ENCODE measurements at regions not wholly inside any gene's neighbourhood (a gene's known extent, or its start where the extent isn't known, plus 50 kb on each side); places are given as distances from the start of the nearest gene placed in this dataset.

DNA sequence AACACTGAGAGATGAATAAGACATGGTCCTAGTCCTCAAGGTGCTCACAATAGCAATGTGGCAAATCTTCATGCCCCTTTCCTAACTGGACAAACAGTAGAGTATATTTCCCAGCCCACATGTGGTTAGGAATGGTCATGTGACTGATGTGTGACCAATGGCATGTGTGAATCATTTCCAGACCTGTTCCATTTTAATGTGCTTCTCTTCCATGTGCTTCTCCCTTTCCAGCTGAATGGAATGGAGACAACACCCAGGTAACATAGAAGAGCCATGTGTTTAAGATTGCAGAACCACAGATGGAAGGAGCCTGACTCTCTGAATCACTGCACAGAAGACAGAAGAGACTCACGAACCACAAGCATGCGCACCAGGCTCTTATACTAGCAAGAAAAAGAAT lies 409.9 kb upstream of the NFIA start:
- ATAC-seq (ENCODE audit: low read depth in 2 of 2) (no peak), DNase-seq (no peak)
- no peaks in the 10 kb centered on the region for H3K36me3 ChIP-seq (ENCODE audit: control insufficient read depth, insufficient read depth, low read length)
- Mint-ChIP-seq H3K27me3 (no peaks in the 10 kb centered on the region), H3K27ac (no peak overlapping the region), H3K36me3 (no peaks in the 10 kb centered on the region), H3K4me1 (no peaks in the 10 kb centered on the region), H3K4me3 (no peak overlapping the region), H3K9me3 (peaks cover 0 to 7% (median 3%) of the 10 kb centered on the region in 7 donors)
- H3K27ac ChIP-seq (ENCODE audit: insufficient read depth, low read length, poor library complexity, severe bottlenecking), result no peak overlapping the region
- H3K4me1 ChIP-seq (ENCODE audit: control insufficient read depth, insufficient read depth, low read length, poor library complexity, severe bottlenecking), result no peaks in the 10 kb centered on the region
- H3K4me3 ChIP-seq (ENCODE audit: low read depth, low read length), result no peak overlapping the region
- H3K9me3 ChIP-seq (ENCODE audit: control insufficient read depth in 2 of 2, low read length in 2 of 2), result no peaks in the 10 kb centered on the region
- H3K27me3 ChIP-seq (ENCODE audit: control insufficient read depth, insufficient read depth, low read length), result no peaks in the 10 kb centered on the region

DNA sequence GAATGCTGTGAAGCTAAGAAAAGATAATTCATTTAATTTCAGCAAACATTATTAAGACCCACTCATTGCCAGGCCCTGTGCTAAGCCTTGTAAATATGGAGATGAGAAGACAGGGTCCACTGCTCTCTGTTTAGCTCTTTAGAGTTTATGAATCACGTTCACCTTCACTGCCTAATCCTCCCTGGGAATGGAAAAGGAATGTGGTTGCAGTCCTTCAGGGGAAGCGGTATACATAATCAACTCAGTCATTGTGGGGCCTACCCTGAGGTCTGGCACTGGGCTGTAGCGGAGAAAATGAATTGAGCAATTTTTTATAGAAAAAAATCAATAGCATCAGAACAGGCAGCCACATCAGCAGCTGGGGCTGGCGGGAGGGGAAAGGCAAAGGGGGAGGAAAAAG lies 412.1 kb upstream of the NFIA start:
- no peak overlapping the region for H3K4me3 ChIP-seq (ENCODE audit: low read depth, low read length)
- H3K4me3 Mint-ChIP-seq, result no peak overlapping the region
- no peaks in the 10 kb centered on the region for H3K27me3 ChIP-seq (ENCODE audit: control insufficient read depth, insufficient read depth, low read length)
- H3K9me3 Mint-ChIP-seq, result peaks cover 0 to 8% (median 2%) of the 10 kb centered on the region in 7 donors
- no peaks in the 10 kb centered on the region for H3K27me3 Mint-ChIP-seq
- no peaks in the 10 kb centered on the region for H3K4me1 ChIP-seq (ENCODE audit: control insufficient read depth, insufficient read depth, low read length, poor library complexity, severe bottlenecking)
- no peaks in the 10 kb centered on the region for H3K36me3 Mint-ChIP-seq
- H3K4me1 Mint-ChIP-seq, result no peaks in the 10 kb centered on the region
- no peak overlapping the region for H3K27ac Mint-ChIP-seq
- H3K27ac ChIP-seq (ENCODE audit: insufficient read depth, low read length, poor library complexity, severe bottlenecking), result no peak overlapping the region
- ATAC-seq (ENCODE audit: low read depth in 2 of 2) (no peak), DNase-seq (no peak)
- H3K9me3 ChIP-seq (ENCODE audit: control insufficient read depth in 2 of 2, low read length in 2 of 2), result no peaks in the 10 kb centered on the region
- no peaks in the 10 kb centered on the region for H3K36me3 ChIP-seq (ENCODE audit: control insufficient read depth, insufficient read depth, low read length)

DNA sequence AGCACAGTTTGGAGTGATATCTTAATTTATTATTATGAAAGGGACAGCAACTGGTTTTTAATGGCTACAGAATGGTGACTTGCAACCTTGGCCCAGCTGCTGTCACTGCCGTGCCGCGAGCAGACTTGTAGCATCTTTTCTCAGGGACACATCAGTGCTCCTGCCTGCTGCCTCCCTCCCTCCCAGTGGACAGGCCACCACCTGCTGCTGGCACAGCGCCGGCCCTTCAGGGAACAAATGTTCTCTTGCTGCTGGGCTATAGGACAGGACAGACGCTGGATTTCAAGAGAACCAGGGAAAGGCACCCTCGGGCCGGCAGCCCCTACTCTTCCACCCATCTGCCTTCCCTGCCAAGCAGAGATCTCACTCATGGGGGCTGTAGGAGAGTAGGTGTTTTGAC lies 413.8 kb upstream of the NFIA start:
- Mint-ChIP-seq H3K27me3 (no peaks in the 10 kb centered on the region), H3K4me3 (no peak overlapping the region), H3K4me1 (no peaks in the 10 kb centered on the region), H3K27ac (no peak overlapping the region), H3K9me3 (peaks cover 0 to 8% (median 3%) of the 10 kb centered on the region in 7 donors), H3K36me3 (no peaks in the 10 kb centered on the region)
- Histone ChIP-seq H3K9me3 (ENCODE audit: control insufficient read depth in 2 of 2, low read length in 2 of 2) (no peaks in the 10 kb centered on the region), H3K27me3 (ENCODE audit: control insufficient read depth, insufficient read depth, low read length) (no peaks in the 10 kb centered on the region), H3K4me1 (ENCODE audit: control insufficient read depth, insufficient read depth, low read length, poor library complexity, severe bottlenecking) (no peaks in the 10 kb centered on the region), H3K36me3 (ENCODE audit: control insufficient read depth, insufficient read depth, low read length) (no peaks in the 10 kb centered on the region), H3K27ac (ENCODE audit: insufficient read depth, low read length, poor library complexity, severe bottlenecking) (no peak overlapping the region), H3K4me3 (ENCODE audit: low read depth, low read length) (no peak overlapping the region)
- DNase-seq (no peak), ATAC-seq (ENCODE audit: low read depth in 2 of 2) (no peak)

DNA sequence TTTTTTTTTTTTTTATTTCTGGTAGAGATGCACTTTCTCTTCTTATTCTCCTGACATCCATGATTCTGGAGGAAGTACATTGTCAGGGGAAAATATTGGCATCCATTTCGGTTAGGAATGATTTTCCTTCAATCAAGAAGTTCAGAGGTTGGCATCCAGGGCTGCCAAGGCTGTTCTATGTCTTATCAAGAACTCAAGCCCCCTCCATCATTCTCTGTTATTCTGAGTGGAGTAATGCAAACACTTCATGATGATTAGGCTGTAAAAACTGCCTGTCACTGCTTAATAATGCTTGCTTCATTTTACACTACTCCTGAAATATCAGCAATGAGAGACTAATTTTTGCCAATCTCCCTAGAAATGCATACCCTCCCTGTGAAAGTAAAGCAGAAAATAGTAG lies 417.1 kb upstream of the NFIA start:
- ATAC-seq (ENCODE audit: low read depth in 2 of 2) (no peak), DNase-seq (no peak)
- no peaks in the 10 kb centered on the region for H3K27me3 ChIP-seq (ENCODE audit: control insufficient read depth, insufficient read depth, low read length)
- no peak overlapping the region for H3K27ac Mint-ChIP-seq
- H3K4me3 ChIP-seq (ENCODE audit: low read depth, low read length), result no peak overlapping the region
- H3K36me3 ChIP-seq (ENCODE audit: control insufficient read depth, insufficient read depth, low read length), result no peaks in the 10 kb centered on the region
- H3K4me3 Mint-ChIP-seq, result no peak overlapping the region
- H3K27me3 Mint-ChIP-seq, result no peaks in the 10 kb centered on the region
- no peaks in the 10 kb centered on the region for H3K4me1 ChIP-seq (ENCODE audit: control insufficient read depth, insufficient read depth, low read length, poor library complexity, severe bottlenecking)
- H3K9me3 Mint-ChIP-seq, result peaks cover 0 to 7% (median 0%) of the 10 kb centered on the region in 7 donors
- H3K9me3 ChIP-seq (ENCODE audit: control insufficient read depth in 2 of 2, low read length in 2 of 2), result no peaks in the 10 kb centered on the region
- no peak overlapping the region for H3K27ac ChIP-seq (ENCODE audit: insufficient read depth, low read length, poor library complexity, severe bottlenecking)
- H3K36me3 Mint-ChIP-seq, result no peaks in the 10 kb centered on the region
- no peaks in the 10 kb centered on the region for H3K4me1 Mint-ChIP-seq

DNA sequence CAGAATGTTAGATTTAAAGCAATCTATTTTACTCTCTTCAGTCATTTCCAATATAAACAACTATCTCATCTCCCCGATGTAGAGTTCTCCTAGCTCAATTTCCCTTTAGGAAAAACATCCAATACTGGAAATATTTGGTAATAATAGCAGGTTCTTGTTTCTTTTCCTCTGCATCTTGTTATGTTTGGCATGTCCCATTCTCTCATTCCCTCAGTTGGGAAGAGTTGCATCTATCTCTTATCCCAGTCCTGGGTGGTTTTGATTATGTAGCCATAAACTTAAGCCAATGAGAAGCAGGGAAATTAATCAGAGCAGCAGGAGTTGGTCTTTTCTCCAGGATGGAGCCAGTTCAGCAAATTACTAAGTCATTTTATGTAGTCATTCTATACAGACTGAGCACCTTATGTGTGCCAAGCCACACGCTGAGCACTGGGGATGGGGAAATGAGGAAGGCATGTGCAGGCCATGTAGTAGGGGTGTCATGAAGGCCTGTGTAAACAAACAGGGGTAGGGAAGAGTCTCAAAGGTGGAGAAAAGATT lies 418.2 kb upstream of the NFIA start:
- no peak overlapping the region for H3K27ac ChIP-seq (ENCODE audit: insufficient read depth, low read length, poor library complexity, severe bottlenecking)
- no peaks in the 10 kb centered on the region for H3K9me3 ChIP-seq (ENCODE audit: control insufficient read depth in 2 of 2, low read length in 2 of 2)

DNA sequence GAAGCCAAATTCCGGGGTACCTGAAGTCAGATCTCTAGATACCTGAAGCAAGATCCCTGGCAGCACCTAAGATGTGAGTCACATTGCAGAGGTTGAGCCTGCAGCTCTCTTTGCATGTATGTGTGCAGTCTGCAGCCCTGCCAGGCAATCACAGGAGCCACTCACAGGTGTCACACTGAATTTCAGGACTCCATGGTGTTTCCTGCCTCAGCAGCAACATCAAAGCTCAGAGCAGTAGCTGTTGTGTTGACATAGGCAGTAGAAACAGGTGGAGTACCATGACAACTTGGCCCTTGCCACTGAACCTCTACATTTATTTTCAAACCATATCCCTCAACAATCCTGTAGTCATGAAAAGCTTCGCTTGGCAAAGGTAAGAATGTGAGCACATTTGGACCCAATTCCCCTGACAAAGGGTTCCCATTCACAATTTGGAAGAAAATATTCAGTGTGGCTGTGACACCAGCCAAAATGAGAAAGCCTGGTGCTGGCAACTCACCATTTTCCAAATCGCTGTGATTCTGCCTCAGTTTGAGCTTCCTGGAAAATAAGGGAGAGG lies 419.8 kb upstream of the NFIA start:
- Mint-ChIP-seq H3K27ac (no peak overlapping the region), H3K4me1 (no peaks in the 10 kb centered on the region)
- H3K27me3 ChIP-seq (ENCODE audit: control insufficient read depth, insufficient read depth, low read length), result no peaks in the 10 kb centered on the region

More for the DNA sequence above, 418.2 kb upstream of the NFIA start:
- H3K36me3 ChIP-seq (ENCODE audit: control insufficient read depth, insufficient read depth, low read length), result no peaks in the 10 kb centered on the region
- H3K4me3 ChIP-seq (ENCODE audit: low read depth, low read length), result no peak overlapping the region
- ATAC-seq (ENCODE audit: low read depth in 2 of 2) (no peak), DNase-seq (no peak)
- no peak overlapping the region for H3K27ac Mint-ChIP-seq
- no peaks in the 10 kb centered on the region for H3K4me1 ChIP-seq (ENCODE audit: control insufficient read depth, insufficient read depth, low read length, poor library complexity, severe bottlenecking)
- no peaks in the 10 kb centered on the region for H3K36me3 Mint-ChIP-seq
- H3K4me1 Mint-ChIP-seq, result no peaks in the 10 kb centered on the region
- H3K9me3 Mint-ChIP-seq, result peaks cover 0 to 7% (median 0%) of the 10 kb centered on the region in 7 donors
- no peaks in the 10 kb centered on the region for H3K27me3 ChIP-seq (ENCODE audit: control insufficient read depth, insufficient read depth, low read length)
- no peak overlapping the region for H3K4me3 Mint-ChIP-seq
- no peaks in the 10 kb centered on the region for H3K27me3 Mint-ChIP-seq

DNA sequence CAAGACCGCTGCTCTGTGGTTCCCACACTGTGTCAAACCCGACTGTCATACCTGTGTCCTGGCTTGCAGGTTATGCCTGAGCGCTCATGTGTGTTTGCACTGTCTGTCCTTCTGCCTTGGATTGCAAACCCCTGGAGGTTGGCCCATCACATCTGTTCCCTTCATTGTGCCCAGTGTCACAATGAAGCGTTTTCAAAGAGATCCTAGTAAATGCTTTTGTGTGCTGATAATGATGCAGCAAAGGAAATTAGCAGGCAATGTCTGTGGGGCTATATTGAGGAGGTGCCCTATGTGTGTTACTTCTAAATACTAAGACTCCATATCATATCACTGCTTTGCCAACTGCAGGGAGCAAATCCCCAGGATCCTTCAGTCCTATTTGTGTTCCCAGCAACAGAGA lies 424.4 kb upstream of the NFIA start:
- ATAC-seq (ENCODE audit: low read depth in 2 of 2) (no peak), DNase-seq (no peak)
- Mint-ChIP-seq H3K36me3 (no peaks in the 10 kb centered on the region), H3K4me3 (no peak overlapping the region), H3K4me1 (no peaks in the 10 kb centered on the region), H3K9me3 (peaks cover 0 to 8% (median 0%) of the 10 kb centered on the region in 7 donors), H3K27me3 (no peaks in the 10 kb centered on the region), H3K27ac (no peak overlapping the region)
- Histone ChIP-seq H3K36me3 (ENCODE audit: control insufficient read depth, insufficient read depth, low read length) (no peaks in the 10 kb centered on the region), H3K4me3 (ENCODE audit: low read depth, low read length) (no peak overlapping the region), H3K4me1 (ENCODE audit: control insufficient read depth, insufficient read depth, low read length, poor library complexity, severe bottlenecking) (no peaks in the 10 kb centered on the region), H3K27ac (ENCODE audit: insufficient read depth, low read length, poor library complexity, severe bottlenecking) (no peak overlapping the region), H3K27me3 (ENCODE audit: control insufficient read depth, insufficient read depth, low read length) (no peaks in the 10 kb centered on the region), H3K9me3 (ENCODE audit: control insufficient read depth in 2 of 2, low read length in 2 of 2) (no peaks in the 10 kb centered on the region)

More for the DNA sequence above, 419.8 kb upstream of the NFIA start:
- Histone ChIP-seq H3K9me3 (ENCODE audit: control insufficient read depth in 2 of 2, low read length in 2 of 2) (no peaks in the 10 kb centered on the region), H3K4me3 (ENCODE audit: low read depth, low read length) (no peak overlapping the region), H3K4me1 (ENCODE audit: control insufficient read depth, insufficient read depth, low read length, poor library complexity, severe bottlenecking) (no peaks in the 10 kb centered on the region), H3K27ac (ENCODE audit: insufficient read depth, low read length, poor library complexity, severe bottlenecking) (no peak overlapping the region), H3K36me3 (ENCODE audit: control insufficient read depth, insufficient read depth, low read length) (no peaks in the 10 kb centered on the region)
- ATAC-seq (ENCODE audit: low read depth in 2 of 2) (no peak), DNase-seq (no peak)
- Mint-ChIP-seq H3K9me3 (peaks cover 0 to 7% (median 0%) of the 10 kb centered on the region in 7 donors), H3K4me3 (no peak overlapping the region), H3K27me3 (no peaks in the 10 kb centered on the region), H3K36me3 (no peaks in the 10 kb centered on the region)

DNA sequence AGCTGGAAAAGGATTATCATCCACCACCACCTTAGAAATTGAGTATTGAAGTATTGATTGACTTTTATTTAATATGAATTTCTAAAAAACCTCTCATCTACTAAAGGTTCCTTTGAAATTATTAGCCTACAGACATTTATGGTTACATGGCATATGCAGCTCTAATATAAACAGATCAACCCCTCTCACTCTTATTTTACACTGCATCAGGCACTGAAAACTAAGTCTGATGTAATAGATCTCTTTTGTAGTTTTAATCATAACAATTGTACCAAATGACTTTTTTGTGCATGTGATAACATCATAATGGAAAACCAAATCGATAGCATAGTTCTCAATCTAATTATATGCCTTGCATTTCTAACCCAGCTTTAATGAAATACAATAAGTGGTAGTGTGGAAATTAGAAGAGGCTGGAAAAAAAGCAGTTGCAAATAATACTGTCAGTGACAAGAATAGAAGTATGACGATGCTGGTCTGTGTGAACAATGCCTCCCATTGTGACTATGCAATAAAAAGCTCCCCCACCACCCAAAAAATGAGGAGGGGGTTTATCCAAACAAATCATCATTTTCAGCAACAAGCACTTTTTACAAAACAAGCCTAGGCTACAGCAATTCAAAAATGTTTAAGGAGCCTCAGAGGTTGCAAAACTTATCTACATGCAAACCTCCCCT lies 426.5 kb upstream of the NFIA start:
- no peak overlapping the region for H3K27ac ChIP-seq (ENCODE audit: insufficient read depth, low read length, poor library complexity, severe bottlenecking)
- H3K36me3 ChIP-seq (ENCODE audit: control insufficient read depth, insufficient read depth, low read length), result no peaks in the 10 kb centered on the region
- no peak for ATAC-seq (ENCODE audit: low read depth in 2 of 2)
- H3K27me3 ChIP-seq (ENCODE audit: control insufficient read depth, insufficient read depth, low read length), result no peaks in the 10 kb centered on the region
- H3K9me3 ChIP-seq (ENCODE audit: control insufficient read depth in 2 of 2, low read length in 2 of 2), result no peaks in the 10 kb centered on the region
- Mint-ChIP-seq H3K4me3 (no peak overlapping the region), H3K27me3 (no peaks in the 10 kb centered on the region), H3K27ac (no peak overlapping the region), H3K9me3 (peaks cover 0 to 6% (median 3%) of the 10 kb centered on the region in 7 donors), H3K4me1 (no peaks in the 10 kb centered on the region), H3K36me3 (no peaks in the 10 kb centered on the region)
- no peaks in the 10 kb centered on the region for H3K4me1 ChIP-seq (ENCODE audit: control insufficient read depth, insufficient read depth, low read length, poor library complexity, severe bottlenecking)
- H3K4me3 ChIP-seq (ENCODE audit: low read depth, low read length), result no peak overlapping the region
- DNase-seq, result no peak
